Astrocyte (in vitro differentiated cells and primary cell): ENCODE measurements at regions not wholly inside any gene's neighbourhood (a gene's known extent, or its start where the extent isn't known, plus 50 kb on each side); places are given as distances from the start of the nearest gene placed in this dataset.

ENCODE experiments used
- DNase-seq: peaks from one replicate; pipeline ENCODE4 v3.0.0-alpha.2; 2010; ENCODE audit warnings: low read depth
- FAIRE-seq: peaks from 2 replicates; lab custom pipeline; 2011; peaks lifted over from hg19 to GRCh38; lab: Jason Lieb, UNC
- H2AFZ ChIP-seq: 2 replicates; pipeline ENCODE4 v1.6.0; 2012; ENCODE audit warnings: low read depth, low read length, inconsistent platforms
- H3K27ac ChIP-seq: 2 replicates; pipeline ENCODE4 v1.5.1; 2011; ENCODE audit warnings: low read depth, low read length, inconsistent platforms
- H3K27me3 ChIP-seq: 2 replicates; pipeline ENCODE4 v1.6.0; 2011; ENCODE audit warnings: low read length, inconsistent platforms; ENCODE audit not compliant: insufficient read depth
- H3K36me3 ChIP-seq: 2 replicates; pipeline ENCODE4 v1.5.1; 2011; ENCODE audit warnings: low read length, inconsistent platforms; ENCODE audit not compliant: insufficient read depth
- H3K4me1 ChIP-seq: 2 replicates; pipeline ENCODE4 v1.5.1; 2011; ENCODE audit warnings: low read length, inconsistent platforms; ENCODE audit not compliant: insufficient read depth
- H3K4me2 ChIP-seq: 2 replicates; pipeline ENCODE4 v1.6.0; 2012; ENCODE audit warnings: low read length, inconsistent platforms
- H3K4me3 ChIP-seq: 2 replicates; pipeline ENCODE4 v1.5.1; 2011; ENCODE audit warnings: low read depth, mild to moderate bottlenecking, low read length, inconsistent platforms; ENCODE audit not compliant: insufficient read depth
- H3K79me2 ChIP-seq: 2 replicates; pipeline ENCODE4 v1.6.0; 2012; ENCODE audit warnings: mild to moderate bottlenecking, low read length, inconsistent platforms; ENCODE audit not compliant: insufficient read depth
- H3K9ac ChIP-seq: 2 replicates; pipeline ENCODE4 v1.6.0; 2012; ENCODE audit warnings: mild to moderate bottlenecking, low read length, inconsistent platforms
- H3K9me3 ChIP-seq: 2 replicates; pipeline ENCODE4 v1.5.1; 2012; ENCODE audit warnings: low read depth, mild to moderate bottlenecking, low read length, inconsistent platforms; ENCODE audit not compliant: insufficient read depth
- H4K20me1 ChIP-seq: 2 replicates; pipeline ENCODE4 v1.6.0; 2012; ENCODE audit warnings: low read length, inconsistent platforms; ENCODE audit not compliant: insufficient read depth
- H3K27ac Mint-ChIP-seq: one replicate; pipeline ENCODE4 v1.8.0; 2021; ENCODE audit warnings: mild to moderate bottlenecking, mixed read lengths; ENCODE audit not compliant: unreplicated experiment
- H3K27me3 Mint-ChIP-seq: one replicate; pipeline ENCODE4 v1.8.0; 2021; ENCODE audit warnings: low read depth, mixed read lengths; ENCODE audit not compliant: unreplicated experiment
- H3K36me3 Mint-ChIP-seq: one replicate; pipeline ENCODE4 v1.8.0; 2021; ENCODE audit warnings: low read depth, mixed read lengths; ENCODE audit not compliant: unreplicated experiment
- H3K4me1 Mint-ChIP-seq: one replicate; pipeline ENCODE4 v1.8.0; 2021; ENCODE audit warnings: low read depth, mixed read lengths; ENCODE audit not compliant: unreplicated experiment
- H3K4me3 Mint-ChIP-seq: one replicate; pipeline ENCODE4 v1.8.0; 2021; ENCODE audit warnings: mild to moderate bottlenecking, moderate library complexity, mixed read lengths; ENCODE audit not compliant: unreplicated experiment
- H3K9me3 Mint-ChIP-seq: one replicate; pipeline ENCODE4 v1.8.0; 2021; ENCODE audit warnings: mild to moderate bottlenecking, mixed read lengths; ENCODE audit not compliant: unreplicated experiment
- CTCF ChIP-seq: IDR thresholded peaks from 2 replicates; pipeline ENCODE4 v1.5.1; 2011; ENCODE audit warnings: low read depth, mild to moderate bottlenecking, inconsistent platforms, low read length, moderate library complexity; ENCODE audit not compliant: insufficient read depth
- EZH2 ChIP-seq: IDR thresholded peaks from 2 replicates; pipeline ENCODE4 v1.6.1; 2012; ENCODE audit warnings: mild to moderate bottlenecking, low read length, inconsistent platforms; ENCODE audit not compliant: insufficient read depth

- Histone ChIP-seq H3K79me2 (no peaks in the 10 kb centered on the region), H3K27me3 (no peaks in the 10 kb centered on the region), H3K36me3 (no peaks in the 10 kb centered on the region), H3K4me3 (no peak overlapping the region), H3K27ac (no peak overlapping the region), H3K4me1 (no peaks in the 10 kb centered on the region), H3K9me3 (peaks cover 7% of the 10 kb centered on the region), H3K9ac (no peak overlapping the region), H3K4me2 (no peak overlapping the region), H4K20me1 (no peaks in the 10 kb centered on the region), H2AFZ (no peak overlapping the region)
- no peak overlapping the region for H3K27ac Mint-ChIP-seq
- H3K4me3 Mint-ChIP-seq: no peak overlapping the region
- H3K9me3 Mint-ChIP-seq: peaks cover 7% of the 10 kb centered on the region
- TF ChIP-seq CTCF: no peak
- no peak for TF ChIP-seq EZH2
- H3K4me1 Mint-ChIP-seq: no peaks in the 10 kb centered on the region
- H3K27me3 Mint-ChIP-seq: no peaks in the 10 kb centered on the region
- FAIRE-seq: no peak
- no peaks in the 10 kb centered on the region for H3K36me3 Mint-ChIP-seq
- DNase-seq: no peak
Observed at GRCh38 chr5:110075656-110076055, 385.9 kb downstream of the MAN2A1 start.

GRCh38 chr5:110077147-110077546 lies 387.4 kb downstream of the MAN2A1 start:
- H3K27ac Mint-ChIP-seq: no peak overlapping the region
- DNase-seq: no peak
- H3K4me1 Mint-ChIP-seq: no peaks in the 10 kb centered on the region

More at GRCh38 chr5:110077147-110077546, 387.4 kb downstream of the MAN2A1 start:
- TF ChIP-seq EZH2: no peak
- no peak for TF ChIP-seq CTCF
- no peaks in the 10 kb centered on the region for H3K27me3 ChIP-seq
- H3K4me1 ChIP-seq: no peaks in the 10 kb centered on the region
- Mint-ChIP-seq H3K4me3 (no peak overlapping the region), H3K27me3 (no peaks in the 10 kb centered on the region), H3K9me3 (peaks cover 7% of the 10 kb centered on the region), H3K36me3 (no peaks in the 10 kb centered on the region)
- no peak for FAIRE-seq
- H3K4me3 ChIP-seq: no peak overlapping the region
- H3K36me3 ChIP-seq: no peaks in the 10 kb centered on the region
- H2AFZ ChIP-seq: no peak overlapping the region
- no peaks in the 10 kb centered on the region for H4K20me1 ChIP-seq
- no peak overlapping the region for H3K9ac ChIP-seq
- no peaks in the 10 kb centered on the region for H3K79me2 ChIP-seq
- no peak overlapping the region for H3K27ac ChIP-seq
- peaks cover 7% of the 10 kb centered on the region for H3K9me3 ChIP-seq
- H3K4me2 ChIP-seq: no peak overlapping the region
